Stimulated activated CD8-positive, alpha-beta memory T cell treated with anti-CD3 and anti-CD28 coated beads, Interleukin-2, amount 100 ng/mL, for 48 hours (primary cell): ENCODE measurements at regions not wholly inside any gene's neighbourhood (a gene's known extent, or its start where the extent isn't known, plus 50 kb on each side); places are given as distances from the start of the nearest gene placed in this dataset.
"Not testable (repeated sequence)": the region's sequence is repeated elsewhere in the genome, so short reads cannot be mapped to it uniquely, and the experiment has no call there.

Source experiments
- DNase-seq, 2 donors: peaks; one replicate each; pipeline ENCODE4 v3.0.0-alpha.2; 2020; ENCODE audit warnings: low read depth in 2 of 2

GRCh38 chr6:131427434-131428058 lies 145.5 kb upstream of the ARG1 start:
- DNase-seq = no peak

GRCh38 chr6:131430531-131430930 lies 142.5 kb upstream of the ARG1 start:
- DNase-seq = no peak

- no peak for DNase-seq
Measured at GRCh38 chr6:131431718-131432117, 141.3 kb upstream of the ARG1 start.

GRCh38 chr6:131433927-131434326 lies 139.1 kb upstream of the ARG1 start:
- DNase-seq = no peak

GRCh38 chr6:131436358-131436757 lies 136.7 kb upstream of the ARG1 start:
- DNase-seq = no peak

GRCh38 chr6:131443014-131443413 lies 130.0 kb upstream of the ARG1 start:
- no peak for DNase-seq

GRCh38 chr6:131443514-131443913 lies 129.5 kb upstream of the ARG1 start:
- peak in 1 of 2 donors; percentile 20 for DNase-seq

GRCh38 chr6:131445356-131445755 lies 127.7 kb upstream of the ARG1 start:
- DNase-seq = not testable (repeated sequence)

GRCh38 chr6:131450861-131451260 lies 122.2 kb upstream of the ARG1 start:
- no peak for DNase-seq

- DNase-seq = no peak
Measured at GRCh38 chr6:131451321-131452144, 121.5 kb upstream of the ARG1 start.

- no peak for DNase-seq
Measured at GRCh38 chr6:131453803-131454202, 119.2 kb upstream of the ARG1 start.

- no peak for DNase-seq
Measured at GRCh38 chr6:131456565-131456964, 116.5 kb upstream of the ARG1 start.

- no peak for DNase-seq
Measured at GRCh38 chr6:131459005-131459404, 114.0 kb upstream of the ARG1 start.

GRCh38 chr6:131460614-131461000 lies 112.4 kb upstream of the ARG1 start:
- DNase-seq = no peak

GRCh38 chr6:131469130-131469529 lies 103.9 kb upstream of the ARG1 start:
- DNase-seq = no peak

- no peak for DNase-seq
Measured at GRCh38 chr6:131470534-131470933, 102.5 kb upstream of the ARG1 start.

GRCh38 chr6:131471331-131471730 lies 101.7 kb upstream of the ARG1 start:
- DNase-seq = no peak

GRCh38 chr6:131473303-131473702 lies 99.7 kb upstream of the ARG1 start:
- not testable (repeated sequence) for DNase-seq

- no peak for DNase-seq
Measured at GRCh38 chr6:131476362-131476761, 96.7 kb upstream of the ARG1 start.

GRCh38 chr6:131478740-131479211 lies 94.2 kb upstream of the ARG1 start:
- DNase-seq = not testable (repeated sequence)

- DNase-seq = no peak
Measured at GRCh38 chr6:131486608-131487007, 86.4 kb upstream of the ARG1 start.

- no peak for DNase-seq
Measured at GRCh38 chr6:131488780-131489179, 84.2 kb upstream of the ARG1 start.

- DNase-seq = no peak
Measured at GRCh38 chr6:131490441-131490840, 82.6 kb upstream of the ARG1 start.
